Mucosa of descending colon (tissue), 3 donors: ENCODE measurements at regions not wholly inside any gene's neighbourhood (a gene's known extent, or its start where the extent isn't known, plus 50 kb on each side); places are given as distances from the start of the nearest gene placed in this dataset.
"Not testable (repeated sequence)": the region's sequence is repeated elsewhere in the genome, so short reads cannot be mapped to it uniquely, and the experiment has no call there.

Experiments used
- ATAC-seq: fragments of 200-7000 bp; cut with Tn5 transposase; one replicate; pipeline ENCODE4 v1.9.1; 2020; ENCODE audit warnings: mild to moderate bottlenecking, moderate library complexity
- DNase-seq, 3 donors: peaks; one replicate each; pipeline ENCODE4 v3.0.0-alpha.2; 2020
- H3K36me3 ChIP-seq: fragments of 200-600 bp; one replicate; pipeline ENCODE4 v1.8.0; 2021; ENCODE audit warnings: low read depth, mild to moderate bottlenecking
- H3K4me1 ChIP-seq: fragments of 200-600 bp; one replicate; pipeline ENCODE4 v1.8.0; 2021; ENCODE audit warnings: low read depth, mild to moderate bottlenecking
- H3K4me3 ChIP-seq: fragments of 200-600 bp; one replicate; pipeline ENCODE4 v1.8.0; 2021; ENCODE audit warnings: mild to moderate bottlenecking
- H3K9me3 ChIP-seq: fragments of 200-600 bp; one replicate; pipeline ENCODE4 v1.8.0; 2021; ENCODE audit warnings: mild to moderate bottlenecking
- CTCF ChIP-seq: fragments of 200-600 bp; IDR thresholded peaks from one replicate; pipeline ENCODE4 v1.8.0; 2022; ENCODE audit warnings: antibody characterized with exemption, mild to moderate bottlenecking
- intact Hi-C, 2 donors: fragments of 100-400 bp; cut with DNase I in 1 of 2; cut with micrococcal nuclease in 1 of 2; formaldehyde crosslinking; loops; one replicate each; pipeline versions ENCODE4 v1.11.0 to v1.11.1; 2022; cut with DNase I, micrococcal nuclease
- donor health status: DM: no; HTN: no; CAD: no; lungs with moderate emphysema.
- donor health status: DM: no; HTN: no; CAD: no.
- donor health status: DM: no; HTN: yes; CAD: no.

- intact Hi-C loops: no loop called here
- Histone ChIP-seq H3K36me3 (no peaks in the 10 kb centered on the region), H3K4me3 (no peak overlapping the region), H3K4me1 (no peaks in the 10 kb centered on the region), H3K9me3 (no peaks in the 10 kb centered on the region)
- DNase-seq: no peak
- no peak for ATAC-seq
- TF ChIP-seq CTCF: no peak
Observed at GRCh38 chr12:91706466-91706865, 439.2 kb downstream of the BTG1 start.

- ATAC-seq (no peak), DNase-seq (no peak)
- Histone ChIP-seq H3K4me1 (no peaks in the 10 kb centered on the region), H3K36me3 (no peaks in the 10 kb centered on the region), H3K9me3 (no peaks in the 10 kb centered on the region), H3K4me3 (no peak overlapping the region)
- intact Hi-C loops: no loop called here
- TF ChIP-seq CTCF: no peak
Observed at GRCh38 chr12:91704446-91704845, 441.2 kb downstream of the BTG1 start.

- no peak for TF ChIP-seq CTCF
- DNase-seq: no peak
- no peak for ATAC-seq
- H3K36me3 ChIP-seq: no peaks in the 10 kb centered on the region
- H3K4me1 ChIP-seq: no peaks in the 10 kb centered on the region
- no peaks in the 10 kb centered on the region for H3K9me3 ChIP-seq
- no peak overlapping the region for H3K4me3 ChIP-seq
- intact Hi-C loops: no loop called here
Observed at GRCh38 chr12:91703491-91704283, 442.0 kb downstream of the BTG1 start.

- Histone ChIP-seq H3K36me3 (no peaks in the 10 kb centered on the region), H3K4me1 (no peaks in the 10 kb centered on the region), H3K4me3 (no peak overlapping the region), H3K9me3 (no peaks in the 10 kb centered on the region)
- no peak for TF ChIP-seq CTCF
- ATAC-seq: no peak
- intact Hi-C loops: no loop called here
- DNase-seq: no peak
Observed at GRCh38 chr12:91702843-91703425, 442.7 kb downstream of the BTG1 start.

GRCh38 chr12:91695964-91696363, 449.7 kb downstream of the BTG1 start:
- ATAC-seq (no peak), DNase-seq (no peak)
- Histone ChIP-seq H3K9me3 (no peaks in the 10 kb centered on the region), H3K4me1 (no peaks in the 10 kb centered on the region), H3K4me3 (no peak overlapping the region), H3K36me3 (no peaks in the 10 kb centered on the region)
- no peak for TF ChIP-seq CTCF
- intact Hi-C loops: no loop called here

GRCh38 chr12:91695406-91695805, 450.2 kb downstream of the BTG1 start:
- H3K4me3 ChIP-seq, ATAC-seq, intact Hi-C loops, H3K9me3 ChIP-seq, H3K4me1 ChIP-seq, DNase-seq, H3K36me3 ChIP-seq: not testable (repeated sequence)
